B cell (primary cell): ENCODE measurements at regions not wholly inside any gene's neighbourhood (a gene's known extent, or its start where the extent isn't known, plus 50 kb on each side); places are given as distances from the start of the nearest gene placed in this dataset.

Experiments used
- ATAC-seq: fragments of 200-7000 bp; cut with Tn5 transposase; one replicate; pipeline ENCODE4 v1.10.0; 2021; ENCODE audit warnings: low read depth, mild to moderate bottlenecking, moderate number of reproducible peaks, moderate library complexity
- CTCF ChIA-PET: fragments of 350-600 bp; sonication (Branson Sonifier 250); formaldehyde crosslinking; loops from one replicate; lab custom pipeline; 2021; ENCODE audit warnings: antibody characterized with exemption, inconsistent platforms; lab: Charles Lee
- POLR2A ChIA-PET: fragments of 350-600 bp; sonication (Branson Sonifier 250); formaldehyde crosslinking; loops from one replicate; lab custom pipeline; 2021; ENCODE audit warnings: antibody characterized with exemption; lab: Charles Lee
- DNase-seq: peaks from one replicate; pipeline ENCODE4 v3.0.0; 2013
- H2AFZ ChIP-seq: 2 replicates; pipeline ENCODE4 v1.6.1; 2012; ENCODE audit warnings: mild to moderate bottlenecking, low read depth, low read length; ENCODE audit not compliant: insufficient read depth, poor library complexity, severe bottlenecking
- H3K27ac ChIP-seq, 2 donors: 1 replicate in 1 of 2; 2 replicates in 1 of 2; pipeline ENCODE4 v1.5.1; 2012 to 2013; ENCODE audit warnings: low read length in 2 of 2, mild to moderate bottlenecking in 2 of 2, moderate library complexity in 1 of 2
- H3K27me3 ChIP-seq, 4 experiments: fragments of 200-600 bp in 1 of 4; sonication (generic) in 1 of 4; replicated peaks in 1 of 4; 1 replicate in 2 of 4; 2 replicates in 2 of 4; pipeline versions ENCODE4 v1.6.1 to v1.7.0; 2013 to 2016; ENCODE audit warnings: low read length in 3 of 4, mild to moderate bottlenecking in 2 of 4, mixed read lengths in 1 of 4, moderate library complexity in 1 of 4; ENCODE audit not compliant: insufficient read depth in 4 of 4, control insufficient read depth in 3 of 4; ENCODE audit errors: control extremely low read depth in 1 of 4
- H3K36me3 ChIP-seq, 2 experiments: replicated peaks in 1 of 2; 1 replicate in 1 of 2; 2 replicates in 1 of 2; pipeline versions ENCODE4 v1.6.1 to v1.7.1; 2013; ENCODE audit warnings: low read length in 1 of 2; ENCODE audit not compliant: insufficient read depth in 2 of 2, control insufficient read depth in 1 of 2; ENCODE audit errors: control extremely low read depth in 1 of 2, extremely low read depth in 1 of 2
- H3K4me1 ChIP-seq, 2 donors: fragments of 200-600 bp in 1 of 2; sonication (generic) in 1 of 2; 1 replicate in 1 of 2; 2 replicates in 1 of 2; pipeline versions ENCODE4 v1.5.1 to v1.6.1; 2013 to 2017; ENCODE audit warnings: low read length in 2 of 2; ENCODE audit not compliant: control insufficient read depth in 2 of 2, insufficient read depth in 2 of 2
- H3K4me2 ChIP-seq: replicated peaks from 2 replicates; pipeline ENCODE3; 2012; ENCODE audit warnings: mild to moderate bottlenecking, low read depth, low read length; ENCODE audit not compliant: poor library complexity, severe bottlenecking
- H3K4me3 ChIP-seq, 5 experiments: fragments of 200-600 bp in 1 of 5; sonication (generic) in 1 of 5; 1 replicate in 3 of 5; 2 replicates in 2 of 5; pipeline versions ENCODE4 v1.5.1 to v1.7.0; 2011 to 2016; ENCODE audit warnings: low read length in 4 of 5, mild to moderate bottlenecking in 4 of 5, low read depth in 2 of 5, control low read depth in 1 of 5, moderate library complexity in 1 of 5; ENCODE audit not compliant: insufficient read depth in 1 of 5; ENCODE audit errors: control extremely low read depth in 1 of 5, extremely low read depth in 1 of 5
- H3K79me2 ChIP-seq: fragments of 200-600 bp; sonication (generic); one replicate; pipeline ENCODE4 v1.6.0; 2016; ENCODE audit warnings: low read length; ENCODE audit not compliant: control insufficient read depth, insufficient read depth
- H3K9ac ChIP-seq: fragments of 200-600 bp; sonication (generic); 2 replicates; pipeline ENCODE4 v1.6.1; 2017; ENCODE audit warnings: mild to moderate bottlenecking, low read length, moderate library complexity
- H3K9me3 ChIP-seq, 3 donors: one replicate each; pipeline versions ENCODE4 v1.6.1 to v1.7.1; 2013; ENCODE audit warnings: low read length in 2 of 3; ENCODE audit not compliant: control insufficient read depth in 2 of 3, insufficient read depth in 1 of 3; ENCODE audit errors: control extremely low read depth in 1 of 3
- H4K20me1 ChIP-seq: 2 replicates; pipeline ENCODE4 v1.6.0; 2012; ENCODE audit warnings: mild to moderate bottlenecking, low read length; ENCODE audit not compliant: insufficient read depth, control insufficient read depth, poor library complexity, severe bottlenecking
- H3K27ac Mint-ChIP-seq: one replicate; pipeline ENCODE4 v1.8.0; 2021; ENCODE audit warnings: mixed read lengths
- H3K27me3 Mint-ChIP-seq: one replicate; pipeline ENCODE4 v1.8.0; 2021; ENCODE audit warnings: mixed read lengths
- H3K4me1 Mint-ChIP-seq: one replicate; pipeline ENCODE4 v1.8.0; 2021; ENCODE audit warnings: mixed read lengths
- H3K4me3 Mint-ChIP-seq: one replicate; pipeline ENCODE4 v1.8.0; 2021; ENCODE audit warnings: mixed read lengths
- H3K9me3 Mint-ChIP-seq: one replicate; pipeline ENCODE4 v1.8.0; 2022; ENCODE audit warnings: mixed read lengths; ENCODE audit not compliant: insufficient read depth
- CTCF ChIP-seq: fragments of 200-600 bp; IDR thresholded peaks from one replicate; pipeline ENCODE4 v1.8.0; 2022; ENCODE audit warnings: antibody characterized with exemption, mild to moderate bottlenecking
- EZH2 ChIP-seq: IDR thresholded peaks from 2 replicates; pipeline ENCODE4 v1.6.1; 2012; ENCODE audit warnings: borderline replicate concordance, low read depth, mild to moderate bottlenecking, moderate library complexity, low read length; ENCODE audit not compliant: insufficient read depth, poor library complexity, severe bottlenecking
- WGBS: methylation state at CpG from one replicate; pipeline ENCODE4 v1.1.5; 2013; ENCODE audit warnings: missing lambda C conversion rate; ENCODE audit not compliant: insufficient coverage; 5-methylcytosine and 5-hydroxymethylcytosine counted together
- intact Hi-C: fragments of 100-400 bp; cut with micrococcal nuclease; formaldehyde crosslinking; loops from one replicate; pipeline ENCODE4 v1.10.0; 2022

- no peak overlapping the region for H3K27ac Mint-ChIP-seq
- TF ChIP-seq CTCF, result no peak
- no peak for TF ChIP-seq EZH2
- no peaks in the 10 kb centered on the region for H3K36me3 ChIP-seq
- H3K4me1 ChIP-seq, result peaks cover 0 to 5% of the 10 kb centered on the region in 2 donors
- DNase-seq (no peak), ATAC-seq (no peak)
- ChIA-PET CTCF (no interaction called here), POLR2A (no interaction called here)
- no peak overlapping the region for H3K4me3 Mint-ChIP-seq
- H3K4me2 ChIP-seq, result no peak overlapping the region
- peaks cover 4% of the 10 kb centered on the region for H3K27me3 Mint-ChIP-seq
- peaks cover 0 to under 1% (median 0%) of the 10 kb centered on the region in 3 donors for H3K9me3 ChIP-seq
- no peak overlapping the region for H3K27ac ChIP-seq
- no peak overlapping the region for H3K9ac ChIP-seq
- intact Hi-C loops, result no loop called here
- H3K79me2 ChIP-seq, result no peaks in the 10 kb centered on the region
- no peaks in the 10 kb centered on the region for H4K20me1 ChIP-seq
- no peaks in the 10 kb centered on the region for H3K27me3 ChIP-seq
- no peaks in the 10 kb centered on the region for H3K4me1 Mint-ChIP-seq
- no peak overlapping the region for H2AFZ ChIP-seq
- no peaks in the 10 kb centered on the region for H3K9me3 Mint-ChIP-seq
- H3K4me3 ChIP-seq, result no peak overlapping the region
- no CpG with 5 or more reads among the region's 1 CpG for WGBS
Observed at GRCh38 chrX:39965051-39965573, 132.6 kb downstream of the BCOR start.

- DNase-seq (no peak), ATAC-seq (no peak)
- 41% methylated on average over 5 of the region's 8 CpGs for WGBS
- no peak overlapping the region for H3K4me3 Mint-ChIP-seq
- Histone ChIP-seq H2AFZ (no peak overlapping the region), H3K9me3 (peaks cover 0 to 4% (median 0%) of the 10 kb centered on the region in 3 donors), H4K20me1 (no peaks in the 10 kb centered on the region), H3K36me3 (no peaks in the 10 kb centered on the region), H3K27me3 (no peaks in the 10 kb centered on the region), H3K27ac (no peak overlapping the region), H3K4me2 (no peak overlapping the region), H3K4me1 (peaks cover 0 to 5% of the 10 kb centered on the region in 2 donors), H3K4me3 (no peak overlapping the region), H3K79me2 (no peaks in the 10 kb centered on the region), H3K9ac (no peak overlapping the region)
- peaks cover 2% of the 10 kb centered on the region for H3K9me3 Mint-ChIP-seq
- POLR2A ChIA-PET, result no interaction called here
- H3K27ac Mint-ChIP-seq, result no peak overlapping the region
- TF ChIP-seq EZH2, result no peak
- TF ChIP-seq CTCF, result no peak
- H3K27me3 Mint-ChIP-seq, result peaks cover 5% of the 10 kb centered on the region
- H3K4me1 Mint-ChIP-seq, result no peaks in the 10 kb centered on the region
- intact Hi-C loops, result no loop called here
- CTCF ChIA-PET, result no interaction called here
Observed at GRCh38 chrX:39966176-39966575, 131.6 kb downstream of the BCOR start.
